Right hindlimb (tissue), 1 donor: ENCODE measurements at regions not wholly inside any gene's neighbourhood (a gene's known extent, or its start where the extent isn't known, plus 50 kb on each side); places are given as distances from the start of the nearest gene placed in this dataset.
"Not testable (repeated sequence)": the region's sequence is repeated elsewhere in the genome, so short reads cannot be mapped to it uniquely, and the experiment has no call there.

Experiments
- DNase-seq: peaks from one replicate; pipeline ENCODE4 v3.0.0-alpha.2; 2018

- no peak for DNase-seq
Observed at GRCh38 chr4:179626687-179627086, 2184.4 kb upstream of the AGA start.

- DNase-seq, result no peak
Observed at GRCh38 chr4:179631321-179631720, 2189.1 kb upstream of the AGA start.

DNA sequence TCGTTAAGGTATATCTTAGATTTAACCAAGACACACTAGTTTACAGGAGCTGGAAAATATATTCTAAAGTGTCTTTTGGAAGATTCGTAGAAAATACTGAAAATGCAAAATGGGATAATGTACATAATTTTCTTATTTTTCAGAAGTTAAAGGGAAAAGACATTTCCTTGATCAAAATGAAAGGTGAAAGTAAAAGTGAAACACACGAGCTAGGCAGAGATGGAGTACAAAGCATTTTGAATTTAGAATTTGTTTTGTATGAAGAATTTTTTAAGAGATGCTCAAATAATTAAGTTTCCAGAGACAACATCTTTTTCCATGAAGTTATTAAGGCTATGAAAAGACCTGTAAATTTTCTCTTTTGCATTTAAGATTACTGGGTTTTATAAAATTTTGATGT lies 2192.6 kb upstream of the AGA start:
- DNase-seq, result no peak

DNA sequence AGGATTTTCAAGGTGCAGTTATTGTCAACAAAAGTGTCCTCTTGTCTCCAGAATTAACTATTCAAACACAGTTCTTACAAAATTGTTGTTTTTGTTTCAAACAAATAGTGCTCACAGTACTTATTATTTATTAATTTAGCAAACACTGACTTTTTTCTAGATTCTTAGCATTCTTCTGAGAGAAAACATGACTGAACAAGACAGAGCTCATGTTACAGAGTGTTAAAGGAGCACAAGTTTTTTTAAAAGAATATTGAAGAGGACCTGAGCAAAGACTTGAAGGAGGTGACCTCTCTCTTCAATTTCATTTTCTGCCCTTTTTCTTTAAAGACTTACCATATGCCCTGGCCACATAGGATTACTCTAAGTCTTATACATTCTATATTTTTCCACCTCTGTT lies 2220.3 kb upstream of the AGA start:
- no peak for DNase-seq

DNA sequence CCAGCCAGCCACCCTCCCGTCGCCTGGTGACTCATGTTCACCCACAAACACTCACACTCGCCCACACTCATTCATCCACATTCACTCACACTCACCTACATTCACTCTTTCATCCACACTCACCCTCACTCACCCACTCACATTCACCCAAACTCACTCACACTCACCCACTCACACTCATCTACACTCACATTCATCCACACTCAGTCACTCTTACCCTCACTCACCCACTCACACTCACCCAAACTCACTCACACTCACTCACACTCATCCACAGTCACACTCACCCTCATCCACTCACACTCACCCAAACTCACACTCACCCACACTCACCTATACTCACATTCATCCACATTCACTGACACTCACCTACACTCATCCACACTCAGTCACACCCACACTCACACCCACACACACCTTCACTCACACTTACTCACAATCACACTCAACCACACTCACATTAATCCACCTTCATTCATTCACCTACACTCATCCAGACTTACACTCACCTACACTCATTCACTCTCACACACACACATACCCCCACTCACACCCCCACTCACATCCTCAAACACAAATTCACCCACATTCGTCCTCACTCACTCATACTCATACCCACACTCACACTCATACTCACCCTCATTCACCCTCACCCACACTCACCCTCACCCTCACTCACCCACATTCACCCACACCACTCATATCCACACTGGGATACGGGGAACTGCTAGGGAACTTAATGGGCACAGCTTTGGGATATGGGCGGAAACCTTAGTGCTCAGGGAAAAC lies 2221.6 kb upstream of the AGA start:
- no peak for DNase-seq

DNA sequence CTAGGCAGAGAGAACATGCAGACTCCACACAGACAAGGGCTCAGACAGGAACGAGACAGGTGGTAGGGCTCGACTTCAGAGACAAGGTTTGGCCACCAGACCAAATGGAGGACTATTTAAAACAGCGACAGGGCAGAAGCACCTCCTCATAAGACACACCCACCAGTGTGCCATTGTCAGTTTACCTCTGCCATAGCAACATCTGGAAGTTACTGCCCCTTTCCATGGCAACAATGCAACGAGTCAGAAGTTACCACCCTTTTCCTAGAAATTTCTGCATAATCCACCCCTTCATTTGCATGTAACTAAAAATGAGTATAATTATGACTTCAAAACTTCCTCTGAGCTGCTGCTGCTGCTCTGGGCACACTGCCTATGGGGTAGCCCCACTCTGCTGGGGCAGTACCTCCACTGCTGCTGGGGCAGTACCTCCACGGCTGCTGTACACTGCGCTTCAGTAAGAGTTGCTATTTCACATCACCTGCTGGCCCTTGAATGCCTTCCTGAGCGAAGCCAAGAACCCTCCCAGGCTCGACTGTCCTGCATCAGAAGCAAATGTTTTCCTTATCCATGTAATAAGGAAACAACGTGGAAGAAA lies 2222.3 kb upstream of the AGA start:
- no peak for DNase-seq

DNA sequence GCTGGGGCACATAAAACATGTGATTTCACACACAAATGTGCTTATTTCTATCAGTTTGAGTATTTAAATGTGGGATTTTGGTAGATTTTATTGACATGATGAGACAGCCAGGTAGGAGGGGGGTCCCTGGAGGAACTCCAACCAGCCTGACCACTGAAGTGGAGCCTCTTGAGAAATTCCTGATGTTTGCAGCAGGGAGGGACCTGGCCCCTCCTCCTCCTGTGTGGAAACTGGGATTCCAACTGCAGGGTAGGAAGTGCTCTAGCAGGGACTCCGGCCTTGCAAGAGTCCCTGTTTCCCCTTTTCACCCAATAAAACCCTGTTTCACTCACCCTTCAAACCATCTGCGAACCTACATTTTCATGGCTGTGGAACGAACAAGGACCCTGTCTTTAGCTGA lies 2224.0 kb upstream of the AGA start:
- DNase-seq, result no peak

DNA sequence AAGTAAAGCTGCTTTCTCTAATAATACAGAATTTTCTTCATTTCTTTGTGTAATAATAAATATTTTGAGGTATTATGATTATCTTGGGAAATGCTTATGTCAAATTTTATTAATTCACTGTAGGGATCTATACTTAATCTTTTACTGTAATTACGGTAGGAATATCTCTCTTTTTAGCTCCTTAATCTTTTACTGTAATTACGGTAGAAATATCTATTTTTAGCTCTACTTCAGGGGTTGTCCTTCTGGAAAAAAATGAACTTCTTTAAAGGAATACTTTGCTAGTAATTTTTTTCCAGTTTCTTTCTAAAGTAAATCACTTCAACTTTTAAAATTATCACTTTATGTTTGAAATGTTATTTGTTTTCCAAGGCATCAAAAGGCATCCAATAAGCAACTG lies 2229.4 kb upstream of the AGA start:
- DNase-seq, result no peak

GRCh38 chr4:179678093-179678814 lies 2236.0 kb upstream of the AGA start:
- DNase-seq, result no peak

DNA sequence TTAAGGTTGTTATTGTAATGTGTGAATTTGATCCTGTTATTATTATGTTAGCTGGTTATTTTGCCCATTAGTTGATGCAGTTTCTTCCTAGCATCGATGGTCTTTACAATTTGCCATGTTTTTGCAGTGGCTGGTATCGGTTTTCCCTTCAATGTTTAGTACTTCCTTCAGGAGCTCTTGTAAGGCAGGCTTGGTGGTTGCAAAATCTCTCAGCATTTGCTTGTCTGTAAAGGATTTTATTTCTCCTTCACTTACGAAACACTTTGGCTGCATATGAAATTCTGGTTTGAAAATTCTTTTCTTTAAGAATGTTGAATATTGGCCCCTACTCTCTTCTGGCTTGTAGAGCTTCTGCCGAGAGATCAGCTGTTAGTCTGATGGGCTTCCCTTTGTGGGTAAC lies 2241.4 kb upstream of the AGA start:
- not testable (repeated sequence) for DNase-seq

DNA sequence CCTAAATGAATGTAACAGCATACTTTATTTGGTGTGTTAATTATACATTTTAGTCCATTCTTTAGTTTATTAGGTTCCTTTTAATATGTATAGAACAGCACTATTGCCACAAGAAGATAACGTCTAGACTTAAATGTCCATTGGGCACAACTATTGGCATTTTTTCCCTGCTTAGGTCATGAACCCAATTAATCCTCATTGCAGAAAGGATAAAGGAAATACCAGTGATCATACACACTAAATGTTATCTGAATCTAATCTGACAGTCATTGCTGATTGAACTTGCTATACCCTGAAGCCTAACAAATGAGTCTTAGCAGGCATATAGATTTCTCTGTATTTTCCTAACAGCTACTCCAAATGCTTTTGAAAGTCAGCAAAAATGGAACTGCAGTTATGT lies 2250.0 kb upstream of the AGA start:
- DNase-seq, result no peak

DNA sequence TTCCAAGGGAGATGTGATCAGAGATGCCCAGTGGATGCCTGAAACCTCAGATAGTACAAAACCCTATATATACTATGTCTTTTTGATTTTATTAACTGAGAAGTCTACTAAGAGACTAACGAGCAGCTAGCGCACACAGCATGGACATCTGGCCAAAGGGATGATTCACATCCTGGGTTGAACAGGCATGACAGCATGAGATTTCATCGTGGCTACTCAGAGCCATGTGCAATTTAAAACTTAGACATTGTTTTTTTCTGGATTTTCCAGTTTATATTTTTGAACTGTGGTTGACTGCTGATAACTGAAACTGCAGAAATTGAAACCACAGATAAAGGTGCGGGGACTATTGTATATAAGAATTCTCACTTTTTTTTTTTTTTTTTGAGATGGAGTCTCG lies 2252.9 kb upstream of the AGA start:
- no peak for DNase-seq

DNA sequence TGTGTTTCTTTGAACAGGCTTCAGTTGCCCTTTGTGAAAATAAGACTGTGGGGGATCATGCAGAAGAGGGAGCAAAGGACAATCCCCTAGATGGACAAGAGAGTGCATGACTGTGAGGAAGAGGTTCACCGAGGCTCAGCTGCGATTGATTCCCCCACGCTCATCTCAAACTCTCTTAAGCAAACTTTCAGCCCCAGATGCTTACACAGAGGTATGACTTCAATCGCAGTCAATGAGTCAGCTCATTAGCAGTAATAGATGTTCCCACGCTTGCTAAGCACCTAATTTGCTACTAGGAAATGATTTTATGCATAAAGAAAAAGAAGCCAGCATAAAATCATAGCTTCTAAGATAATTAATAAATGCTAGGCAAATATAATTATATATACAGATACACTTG lies 2256.1 kb upstream of the AGA start:
- no peak for DNase-seq

DNA sequence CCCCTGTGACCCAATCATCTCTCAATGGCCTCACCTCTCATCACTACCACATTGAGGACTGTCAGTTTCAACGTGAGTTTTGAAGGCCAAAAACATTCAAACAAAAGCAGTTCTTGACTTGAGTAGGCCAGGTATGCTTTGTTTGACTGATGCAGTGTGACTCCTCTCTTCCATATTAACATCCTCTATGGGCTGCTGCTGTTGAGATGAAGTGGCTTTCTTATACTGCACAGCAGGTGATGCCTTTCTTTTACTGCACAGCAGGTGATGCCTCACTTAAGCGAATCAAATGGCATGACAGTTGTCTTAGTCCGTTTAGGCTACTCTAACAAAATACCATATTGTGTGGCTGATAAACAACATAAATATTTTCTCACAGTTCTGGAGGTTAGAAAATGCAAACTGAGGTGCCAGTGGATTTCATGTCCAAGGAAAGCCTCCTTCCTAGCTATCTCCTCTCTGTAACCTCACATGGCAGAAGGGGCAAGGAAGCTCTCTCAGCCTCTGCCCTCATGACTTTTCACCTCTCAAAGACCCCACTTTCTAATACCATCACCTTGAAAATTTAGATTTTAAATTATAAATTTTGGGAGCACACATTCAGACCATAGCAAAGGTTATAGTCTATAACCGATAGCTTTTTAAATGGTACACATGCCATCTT lies 2267.9 kb upstream of the AGA start:
- no peak for DNase-seq

GRCh38 chr4:179719766-179720450 lies 2277.7 kb upstream of the AGA start:
- DNase-seq, result no peak

GRCh38 chr4:179726491-179726890 lies 2284.3 kb upstream of the AGA start:
- DNase-seq, result not testable (repeated sequence)

- DNase-seq, result no peak
Observed at GRCh38 chr4:179728305-179728704, 2286.1 kb upstream of the AGA start.

DNA sequence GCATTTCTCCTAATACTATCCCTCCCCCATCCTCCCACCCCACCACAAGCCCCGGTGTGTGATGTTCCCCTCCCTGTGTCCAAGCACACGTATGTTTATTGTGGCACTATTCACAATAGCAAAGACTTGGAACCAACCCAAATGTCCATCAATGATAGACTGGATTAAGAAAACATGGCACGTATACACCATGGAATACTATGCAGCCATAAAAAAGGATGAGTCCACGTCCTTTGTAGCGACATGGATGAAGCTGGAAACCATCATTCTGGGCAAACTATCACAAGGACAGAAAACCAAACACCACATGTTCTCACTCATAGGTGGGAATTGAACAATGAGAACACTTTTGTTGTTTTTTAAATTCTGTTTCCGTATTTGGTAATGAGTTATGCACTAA lies 2294.6 kb upstream of the AGA start:
- not testable (repeated sequence) for DNase-seq

DNA sequence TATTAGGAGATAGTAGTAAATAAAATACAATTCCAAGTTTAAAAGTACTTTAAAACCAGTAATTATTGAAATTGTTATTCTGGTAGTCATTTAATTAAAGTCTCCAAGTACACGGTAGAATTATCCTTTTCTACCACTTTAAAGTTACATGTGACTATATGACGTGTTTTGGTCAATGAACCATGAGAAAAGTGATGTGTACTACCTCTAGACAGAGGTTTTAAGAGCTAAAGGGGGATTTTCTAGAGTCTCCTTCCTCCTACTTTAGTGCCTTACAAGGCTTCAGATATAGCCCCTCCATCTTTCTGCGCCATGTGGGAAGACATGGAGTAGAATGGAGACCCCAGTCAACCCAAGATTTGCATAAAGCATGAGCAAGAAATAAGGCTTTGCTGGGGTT lies 2296.6 kb upstream of the AGA start:
- DNase-seq, result no peak

GRCh38 chr4:179747218-179747910 lies 2305.1 kb upstream of the AGA start:
- DNase-seq, result no peak

- no peak for DNase-seq
Observed at GRCh38 chr4:179748837-179749236, 2306.6 kb upstream of the AGA start.

DNA sequence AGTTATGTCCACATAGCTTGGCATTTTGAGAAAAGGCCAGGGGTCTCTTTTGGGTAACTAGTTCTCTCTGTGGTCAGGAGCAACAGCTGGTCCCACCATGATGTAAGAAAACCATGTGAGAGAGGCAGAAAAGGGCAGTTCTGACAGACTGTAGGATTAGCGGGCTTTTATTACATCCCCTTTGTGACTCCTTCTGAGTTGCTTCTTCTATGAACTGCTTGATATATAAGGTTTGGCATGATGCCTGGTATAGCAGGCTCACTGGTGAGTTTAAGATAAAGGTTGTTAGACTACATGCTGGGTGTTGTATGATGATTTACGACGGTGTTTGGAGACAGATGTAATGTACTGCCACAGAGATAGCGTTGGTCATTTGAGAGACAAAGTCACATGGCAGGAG lies 2308.1 kb upstream of the AGA start:
- no peak for DNase-seq
